ENCODE measurements at regions not wholly inside any gene's neighbourhood (a gene's known extent, or its start where the extent isn't known, plus 50 kb on each side); places are given as distances from the start of the nearest gene placed in this dataset.

DNA sequence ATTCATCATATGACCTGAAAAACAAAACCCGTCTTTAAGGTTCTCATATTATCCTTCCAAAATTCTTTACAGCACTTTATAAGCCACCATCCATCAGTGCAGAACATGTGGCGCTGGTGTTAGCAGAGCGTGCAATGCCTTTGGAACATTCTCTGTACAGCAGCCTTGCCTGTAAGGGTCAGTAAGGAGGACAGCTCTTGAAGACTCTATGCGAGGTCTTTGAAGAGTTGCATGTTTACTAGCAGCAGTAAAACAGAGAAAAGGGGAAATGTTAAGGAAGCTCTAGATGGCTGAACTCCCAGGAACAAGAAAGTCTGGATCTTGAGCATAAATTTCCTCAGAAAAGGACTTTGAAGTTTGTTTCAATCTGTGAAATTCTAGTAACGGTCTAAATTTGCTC is 365.6 kb downstream of the DUSP10 start:
- no peak for DNase-seq
- intact Hi-C loops (cut with DNase I) = no loop called here
- ATAC-seq = no peak
- Histone ChIP-seq H3K27me3 (ENCODE audit: low read depth) (no peaks in the 10 kb centered on the region), H3K27ac (no peak overlapping the region), H3K4me1 (no peaks in the 10 kb centered on the region), H3K36me3 (no peaks in the 10 kb centered on the region), H3K9me3 (no peaks in the 10 kb centered on the region), H3K4me3 (no peak overlapping the region)
- TF ChIP-seq, protein P1, sequence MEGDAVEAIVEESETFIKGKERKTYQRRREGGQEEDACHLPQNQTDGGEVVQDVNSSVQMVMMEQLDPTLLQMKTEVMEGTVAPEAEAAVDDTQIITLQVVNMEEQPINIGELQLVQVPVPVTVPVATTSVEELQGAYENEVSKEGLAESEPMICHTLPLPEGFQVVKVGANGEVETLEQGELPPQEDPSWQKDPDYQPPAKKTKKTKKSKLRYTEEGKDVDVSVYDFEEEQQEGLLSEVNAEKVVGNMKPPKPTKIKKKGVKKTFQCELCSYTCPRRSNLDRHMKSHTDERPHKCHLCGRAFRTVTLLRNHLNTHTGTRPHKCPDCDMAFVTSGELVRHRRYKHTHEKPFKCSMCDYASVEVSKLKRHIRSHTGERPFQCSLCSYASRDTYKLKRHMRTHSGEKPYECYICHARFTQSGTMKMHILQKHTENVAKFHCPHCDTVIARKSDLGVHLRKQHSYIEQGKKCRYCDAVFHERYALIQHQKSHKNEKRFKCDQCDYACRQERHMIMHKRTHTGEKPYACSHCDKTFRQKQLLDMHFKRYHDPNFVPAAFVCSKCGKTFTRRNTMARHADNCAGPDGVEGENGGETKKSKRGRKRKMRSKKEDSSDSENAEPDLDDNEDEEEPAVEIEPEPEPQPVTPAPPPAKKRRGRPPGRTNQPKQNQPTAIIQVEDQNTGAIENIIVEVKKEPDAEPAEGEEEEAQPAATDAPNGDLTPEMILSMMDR (IDR thresholded peaks at IDR 0.05) = no peak

DNA sequence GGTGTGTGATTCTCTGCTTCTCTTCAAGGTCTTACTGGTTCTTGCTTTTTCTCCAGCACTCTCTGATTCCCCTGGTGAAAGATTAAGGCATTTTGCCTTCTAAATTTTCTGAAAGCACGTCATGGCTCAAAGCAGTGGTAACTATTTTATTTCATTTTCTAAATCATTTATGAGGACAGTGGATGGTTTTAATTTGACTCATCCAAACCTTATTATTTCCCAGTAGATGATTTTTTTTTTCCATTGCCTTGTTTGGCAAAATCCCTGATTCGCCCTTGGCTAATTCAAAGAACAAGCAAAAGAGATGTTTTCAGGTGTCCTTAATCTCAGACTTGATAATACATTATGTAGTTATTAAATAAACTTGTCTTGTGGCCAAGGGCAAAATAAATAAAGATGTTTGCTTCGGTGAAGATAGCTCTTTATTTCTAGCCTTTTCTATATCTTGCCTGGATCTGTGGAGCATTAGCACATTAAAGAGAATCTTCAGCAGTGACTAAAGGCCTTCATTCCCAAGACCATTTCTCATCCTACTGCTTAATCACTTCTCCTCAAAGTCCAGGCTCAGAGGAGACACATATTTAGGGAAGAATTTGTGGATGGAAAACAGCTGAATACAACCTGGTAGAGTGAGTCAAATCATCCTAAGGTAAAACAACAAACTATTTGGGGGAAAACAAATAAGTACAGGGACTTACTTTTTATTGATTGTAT is 359.8 kb downstream of the DUSP10 start:
- Histone ChIP-seq H3K4me1 (no peaks in the 10 kb centered on the region), H3K36me3 (no peaks in the 10 kb centered on the region), H3K4me3 (no peak overlapping the region), H3K9me3 (no peaks in the 10 kb centered on the region), H3K27ac (no peak overlapping the region), H3K27me3 (ENCODE audit: low read depth) (no peaks in the 10 kb centered on the region)
- ATAC-seq (no peak), DNase-seq (no peak)
- TF ChIP-seq, protein P1 (IDR thresholded peaks at IDR 0.05) = no peak
- intact Hi-C loops (cut with DNase I) = no loop called here

DNA sequence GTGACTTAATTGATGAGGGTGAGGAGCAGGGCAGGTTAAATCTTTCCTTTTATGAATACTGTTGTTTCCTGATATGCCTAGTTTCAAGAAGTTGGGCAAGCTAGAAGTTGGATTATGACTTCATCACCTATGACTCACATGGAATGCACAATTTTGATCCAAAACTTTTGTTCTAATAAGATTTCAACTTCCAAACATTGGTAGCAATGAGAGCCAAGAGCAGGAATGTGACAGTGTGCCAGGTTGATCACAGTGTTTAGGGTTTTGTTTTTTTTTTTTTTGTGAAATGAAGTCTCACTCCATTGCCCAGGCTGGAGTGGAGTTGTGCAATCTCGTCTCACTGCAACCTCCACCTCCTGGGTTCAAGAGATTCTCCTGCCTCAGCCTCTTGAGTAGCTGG is 349.4 kb downstream of the DUSP10 start:
- peaks cover 6% of the 10 kb centered on the region for H3K4me1 ChIP-seq
- ATAC-seq = no peak
- H3K36me3 ChIP-seq = no peaks in the 10 kb centered on the region
- H3K9me3 ChIP-seq = no peaks in the 10 kb centered on the region
- intact Hi-C loops (cut with DNase I) = no loop called here
- H3K27ac ChIP-seq = no peak overlapping the region
- no peak for DNase-seq
- H3K4me3 ChIP-seq = no peak overlapping the region
- H3K27me3 ChIP-seq (ENCODE audit: low read depth) = no peaks in the 10 kb centered on the region
- TF ChIP-seq, protein P1 (IDR thresholded peaks at IDR 0.05) = no peak

DNA sequence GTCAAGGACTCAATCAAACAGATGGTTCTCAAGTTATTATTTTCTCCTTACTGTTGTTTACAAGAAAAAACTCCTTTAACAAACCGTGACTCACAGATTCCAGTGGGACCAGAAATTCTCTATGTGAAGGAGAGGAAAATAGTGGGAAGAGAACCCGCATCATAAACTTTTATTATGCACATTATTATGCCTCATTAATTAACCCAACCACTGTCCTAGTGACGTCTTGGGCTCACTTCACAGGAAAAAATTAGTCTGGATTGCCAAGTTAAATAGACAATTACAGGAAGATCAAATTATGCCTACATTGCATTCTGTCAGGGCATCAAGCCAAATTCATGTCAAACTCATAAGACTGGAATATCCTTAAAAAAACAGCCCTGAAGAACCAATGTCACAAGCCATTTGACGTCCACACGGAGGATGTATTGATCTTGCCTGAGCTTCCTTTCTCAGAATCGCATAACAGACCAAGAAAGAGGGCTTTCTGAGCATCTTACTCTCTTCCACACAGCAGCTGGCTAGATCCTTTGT is 347.8 kb downstream of the DUSP10 start:
- intact Hi-C loops (cut with DNase I) = no loop called here
- no peak for DNase-seq
- TF ChIP-seq, protein P1 (IDR thresholded peaks at IDR 0.05) = no peak
- Histone ChIP-seq H3K27ac (no peak overlapping the region), H3K4me1 (peaks cover 6% of the 10 kb centered on the region), H3K4me3 (no peak overlapping the region), H3K36me3 (no peaks in the 10 kb centered on the region), H3K27me3 (ENCODE audit: low read depth) (no peaks in the 10 kb centered on the region), H3K9me3 (no peaks in the 10 kb centered on the region)
- peak in 1 of 2 donors; percentile 24 for ATAC-seq

DNA sequence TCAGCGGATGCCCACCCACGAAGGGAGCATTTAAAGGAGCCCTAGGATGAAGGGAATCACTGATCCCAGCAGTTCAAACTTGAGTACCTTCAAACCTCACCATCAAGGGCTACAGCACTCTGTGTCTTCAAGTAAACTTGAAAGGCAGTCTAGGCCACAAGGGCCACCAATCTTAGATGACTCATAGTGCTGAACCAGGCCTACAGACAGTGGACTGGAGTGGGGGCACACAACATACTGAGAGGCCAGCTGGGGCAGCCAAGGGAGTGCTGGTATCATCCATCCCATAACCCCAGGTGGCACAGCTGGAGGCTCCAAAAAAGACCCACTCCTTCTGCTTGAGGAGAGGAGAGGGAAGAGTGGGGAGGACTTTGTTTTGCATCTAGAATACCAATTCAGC is 345.4 kb downstream of the DUSP10 start:
- ATAC-seq = peak in 1 of 2 donors; percentile 38
- intact Hi-C loops (cut with DNase I) = no loop called here

More for the DNA sequence above, 345.4 kb downstream of the DUSP10 start:
- Histone ChIP-seq H3K9me3 (no peaks in the 10 kb centered on the region), H3K36me3 (no peaks in the 10 kb centered on the region), H3K4me3 (no peak overlapping the region), H3K4me1 (peaks cover 6% of the 10 kb centered on the region), H3K27ac (no peak overlapping the region), H3K27me3 (ENCODE audit: low read depth) (no peaks in the 10 kb centered on the region)
- DNase-seq = no peak
- TF ChIP-seq, protein P1 (IDR thresholded peaks at IDR 0.05) = no peak
